ENCODE measurements at regions not wholly inside any gene's neighbourhood (a gene's known extent, or its start where the extent isn't known, plus 50 kb on each side); places are given as distances from the start of the nearest gene placed in this dataset.

- no peak for TF ChIP-seq POLR2A (IDR thresholded peaks at IDR 0.05)
- TF ChIP-seq CTCF (IDR thresholded peaks at IDR 0.05) = no peak
These were observed 347.6 kb upstream of the RUNX1 start for GRCh38 chr21:35396655-35397054.

All from adrenal gland (tissue), 5 donors.